KBM-7 (cell line): ENCODE measurements at regions not wholly inside any gene's neighbourhood (a gene's known extent, or its start where the extent isn't known, plus 50 kb on each side); places are given as distances from the start of the nearest gene placed in this dataset.

Experiments
- DNase-seq: peaks from one replicate; pipeline ENCODE4 v3.0.0-alpha.2; 2015
- in situ Hi-C: fragments of 300-500 bp; cut with MboI; formaldehyde crosslinking; loops from 2 replicates; pipeline ENCODE4 v1.14.3; 2020; ENCODE audit warnings: low sequenced_read_pairs, low pct_unique_long_range_greater_than_20kb, mixed read lengths

DNA sequence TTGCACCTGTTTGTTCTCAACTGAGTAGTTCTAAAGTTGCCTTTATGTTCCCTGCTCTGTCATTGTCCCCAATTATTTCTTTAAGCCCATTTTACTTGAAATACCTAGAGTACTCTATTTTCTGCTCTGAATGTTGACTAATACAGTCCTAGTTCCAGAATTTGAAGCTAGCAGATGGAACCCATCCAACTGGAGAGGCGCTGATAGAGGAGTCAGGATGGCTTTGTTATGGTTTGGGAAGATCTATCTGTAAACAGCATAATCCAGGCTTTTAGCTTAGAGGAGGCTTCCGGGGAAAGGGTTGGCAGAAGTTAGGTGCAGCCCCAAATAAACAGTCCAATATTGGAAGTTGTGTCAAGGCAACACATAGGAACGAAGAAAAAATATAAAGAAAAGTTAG is 927.7 kb downstream of the TFAP2A start:
- DNase-seq = no peak

DNA sequence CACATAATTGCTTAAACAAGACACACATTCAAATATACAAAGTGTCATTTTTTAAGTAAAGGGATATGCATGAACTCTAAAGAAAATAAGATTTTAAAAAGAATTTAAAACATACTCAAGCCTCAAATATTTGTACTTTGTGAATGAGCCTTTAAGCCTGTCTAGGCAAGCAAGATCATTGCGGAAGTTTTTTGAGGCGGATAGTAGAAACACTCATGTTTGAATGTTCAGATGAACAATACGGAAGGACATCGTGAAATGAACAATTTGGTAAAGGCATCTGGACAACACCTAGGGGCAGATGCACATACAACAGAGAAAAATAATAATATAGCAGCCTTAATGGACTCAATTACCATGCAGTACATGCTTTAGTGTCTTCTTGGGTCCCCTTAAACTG is 928.9 kb downstream of the TFAP2A start:
- no peak for DNase-seq
- in situ Hi-C loops = no loop called here

More for the DNA sequence above, 927.7 kb downstream of the TFAP2A start:
- in situ Hi-C loops = no loop called here

DNA sequence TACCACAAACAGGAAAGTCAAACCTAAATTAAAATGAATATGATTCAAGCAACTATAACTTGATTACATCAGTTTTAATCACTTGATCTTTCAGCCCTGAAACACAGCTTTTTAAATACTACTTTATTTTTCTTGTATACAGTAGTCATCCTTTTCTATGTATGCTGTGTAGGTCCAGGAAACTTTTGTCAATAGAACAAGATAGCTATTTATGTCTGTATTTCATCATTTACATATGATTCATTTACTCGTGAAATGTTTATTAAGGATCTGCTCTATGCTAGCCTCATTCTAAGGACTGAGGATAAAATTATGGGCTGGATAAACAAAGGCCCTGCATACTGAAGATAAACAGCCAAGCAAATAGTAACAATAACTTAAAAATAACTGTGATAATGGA is 930.2 kb downstream of the TFAP2A start:
- no peak for DNase-seq
- in situ Hi-C loops = no loop called here

DNA sequence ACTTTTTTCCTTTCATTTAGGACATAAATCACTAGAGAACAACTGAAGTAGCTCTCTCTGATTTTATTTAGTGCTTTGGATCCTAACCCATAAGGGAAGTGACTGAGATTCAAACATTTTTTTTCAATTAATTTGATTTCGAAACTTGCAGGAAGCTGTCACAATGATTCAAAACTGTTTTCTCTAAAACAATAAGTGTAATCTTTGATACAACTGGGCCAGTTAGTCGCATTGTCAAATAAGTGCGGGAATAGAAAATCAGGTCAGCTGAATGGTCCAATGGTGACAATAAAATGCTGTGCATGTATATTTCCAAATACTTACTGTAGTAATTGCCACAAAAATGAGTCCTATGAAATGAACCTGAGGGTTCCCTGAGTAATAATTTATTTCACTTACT is 930.8 kb downstream of the TFAP2A start:
- in situ Hi-C loops = no loop called here
- DNase-seq = no peak

DNA sequence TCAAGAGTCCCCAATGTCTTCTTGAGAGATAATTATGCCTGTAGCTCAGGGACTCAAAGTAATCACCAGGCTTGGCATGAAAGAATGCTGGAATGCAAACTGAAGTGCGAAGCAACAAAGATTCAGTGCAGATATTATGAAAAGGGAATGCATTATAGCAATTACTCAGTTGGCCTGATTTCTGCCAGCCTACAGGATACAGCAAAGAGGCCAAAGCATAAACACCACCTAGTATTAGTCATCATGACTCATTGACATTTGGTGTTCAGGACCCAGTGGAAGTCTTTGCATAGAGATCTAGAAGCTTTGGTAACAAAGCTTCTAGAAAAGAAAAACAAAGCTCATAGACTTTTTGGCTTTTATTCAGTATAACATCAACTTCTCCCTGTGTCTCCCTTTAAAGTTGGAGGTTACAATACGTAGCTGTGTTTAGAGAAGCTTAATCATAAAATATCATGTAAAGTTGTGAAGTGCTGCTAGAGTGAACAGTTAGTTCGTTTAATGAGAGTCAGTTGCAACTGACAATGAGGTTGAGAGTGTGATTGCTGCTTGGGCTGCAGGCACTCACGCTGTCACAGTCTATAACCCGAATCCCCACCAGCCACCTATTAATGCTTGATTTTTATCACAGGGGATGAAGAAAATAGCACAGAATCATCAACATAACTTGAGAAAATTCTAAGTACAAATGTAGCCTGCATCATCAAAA is 932.7 kb downstream of the TFAP2A start:
- in situ Hi-C loops = no loop called here
- no peak for DNase-seq

DNA sequence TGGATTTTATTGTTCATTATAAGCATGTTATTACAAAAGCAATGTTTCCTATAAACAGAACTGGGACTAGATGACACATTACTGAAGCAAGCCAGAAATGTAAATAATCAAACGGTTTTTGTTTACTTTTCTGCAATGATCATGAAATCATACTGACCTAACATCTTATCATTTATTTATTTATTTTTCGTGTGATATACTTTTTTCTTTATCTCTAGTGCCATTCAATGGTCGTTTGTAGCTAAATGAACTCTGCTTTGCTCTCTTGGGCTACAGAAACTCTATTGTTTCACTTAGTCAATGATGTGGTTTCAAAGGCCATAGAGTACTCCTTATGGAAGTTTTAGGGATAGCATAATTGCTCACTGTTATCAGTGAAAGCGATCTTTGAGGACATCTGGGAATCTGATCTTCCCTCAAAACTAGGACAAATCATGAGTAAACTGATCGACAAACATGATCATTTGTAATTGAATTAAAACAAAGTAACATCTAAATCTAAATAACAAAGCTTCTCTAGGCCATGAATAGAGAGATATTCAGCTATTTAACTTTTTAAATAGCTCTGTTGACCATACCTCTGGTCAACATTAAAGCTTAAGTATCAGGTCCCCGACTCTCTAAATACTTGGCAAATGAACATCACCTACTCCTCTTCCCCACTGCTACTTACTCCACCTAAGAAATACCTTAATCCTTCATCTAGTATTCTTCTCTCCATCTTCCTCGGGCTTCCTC is 933.4 kb downstream of the TFAP2A start:
- in situ Hi-C loops = no loop called here

DNA sequence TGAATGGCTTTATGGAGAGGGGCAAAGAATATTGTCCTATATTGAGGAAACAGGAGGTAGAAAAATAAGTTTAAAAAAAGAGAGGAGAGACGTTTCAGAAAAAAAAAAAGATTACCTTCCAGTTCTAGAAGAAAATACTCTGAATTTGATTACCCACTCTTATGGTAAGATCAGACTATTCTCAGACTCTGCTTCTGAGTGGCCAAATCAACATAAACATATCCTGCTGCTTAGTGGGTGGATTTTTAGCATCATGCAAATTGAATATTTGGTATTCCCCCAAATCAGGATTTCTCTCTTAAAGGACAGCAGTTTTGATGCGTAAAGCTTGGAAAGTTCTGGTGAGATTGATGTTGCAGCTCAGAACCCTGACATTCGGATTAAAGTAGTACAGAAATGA is 946.6 kb downstream of the TFAP2A start:
- DNase-seq = no peak

More for the DNA sequence above, 933.4 kb downstream of the TFAP2A start:
- no peak for DNase-seq

DNA sequence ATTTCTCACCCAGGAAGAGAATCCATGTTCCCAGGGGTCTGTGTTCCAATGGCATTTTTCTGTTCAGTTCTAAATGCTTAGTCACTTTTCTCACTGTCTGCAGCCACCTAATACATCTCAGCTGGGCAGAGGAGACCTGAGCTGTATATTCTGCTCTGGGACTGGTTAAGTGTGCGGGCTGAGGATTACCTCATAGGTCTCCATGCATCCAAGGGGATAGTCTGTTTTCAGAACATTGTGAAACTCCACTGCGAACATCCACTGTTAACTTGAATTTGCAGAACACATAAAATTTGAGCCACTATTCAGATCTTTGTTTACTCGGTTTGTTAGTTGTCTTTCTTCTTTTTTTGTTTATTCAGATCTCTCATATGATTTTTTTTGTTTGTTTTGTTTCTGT is 947.1 kb downstream of the TFAP2A start:
- in situ Hi-C loops = no loop called here
- DNase-seq = no peak

More for the DNA sequence above, 946.6 kb downstream of the TFAP2A start:
- in situ Hi-C loops = no loop called here

DNA sequence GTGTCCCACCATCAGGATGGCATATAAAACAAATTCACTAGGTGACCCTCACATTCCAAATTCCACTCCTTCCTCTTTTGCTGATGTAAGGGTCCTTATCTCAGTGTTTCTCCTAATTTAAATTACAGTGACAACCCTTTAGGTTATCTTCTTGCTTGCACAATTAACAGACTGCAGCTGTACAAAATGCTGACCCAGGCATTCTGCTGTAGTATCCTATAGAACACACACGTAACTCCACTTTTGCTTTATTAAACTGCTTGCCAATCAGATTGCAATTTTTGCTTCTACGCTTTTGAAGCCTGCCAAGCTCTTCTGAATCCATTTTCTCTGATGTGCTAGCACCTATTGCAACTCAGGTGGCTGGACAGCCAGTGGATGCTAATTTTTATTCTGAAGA is 950.3 kb downstream of the TFAP2A start:
- no peak for DNase-seq

DNA sequence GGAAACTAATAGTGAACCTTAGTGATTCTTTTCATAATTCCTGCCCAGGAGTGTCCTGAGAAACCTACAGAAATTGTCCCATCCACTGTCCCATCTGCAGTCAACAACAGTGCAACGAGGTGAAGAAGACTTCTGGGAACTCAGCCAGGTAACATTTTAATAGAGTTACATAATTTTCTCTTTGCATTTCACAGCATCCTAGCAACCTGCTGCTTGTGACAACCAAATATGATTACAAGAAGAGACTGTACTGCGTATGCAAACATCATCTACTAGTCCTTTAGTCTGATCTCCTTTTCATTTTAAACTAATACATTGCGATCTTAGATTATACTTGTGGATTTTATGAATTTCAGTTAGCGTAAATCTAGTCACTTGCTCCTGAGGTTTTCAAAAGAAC is 951.6 kb downstream of the TFAP2A start:
- no peak for DNase-seq
- in situ Hi-C loops = no loop called here

More for the DNA sequence above, 950.3 kb downstream of the TFAP2A start:
- in situ Hi-C loops = no loop called here

DNA sequence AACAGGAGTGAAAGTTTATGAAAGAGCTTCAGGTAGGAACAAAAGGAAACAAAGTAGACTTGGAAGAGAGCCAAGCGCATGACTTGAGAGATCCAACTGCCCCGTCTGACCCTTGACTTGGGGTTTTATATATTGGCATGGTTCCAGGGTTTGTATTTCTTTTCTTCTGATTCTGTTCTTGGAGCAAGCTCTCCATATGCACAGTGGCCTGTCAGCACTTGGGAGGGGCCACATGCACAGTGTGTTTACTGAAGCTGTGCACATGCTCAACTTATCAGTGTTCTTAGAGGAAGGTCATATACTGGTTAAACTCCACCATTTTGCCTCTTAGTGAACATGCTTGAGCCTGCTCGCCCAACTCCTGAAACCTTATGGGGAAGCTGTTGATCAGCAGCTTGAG is 953.7 kb downstream of the TFAP2A start:
- in situ Hi-C loops = no loop called here
- no peak for DNase-seq

DNA sequence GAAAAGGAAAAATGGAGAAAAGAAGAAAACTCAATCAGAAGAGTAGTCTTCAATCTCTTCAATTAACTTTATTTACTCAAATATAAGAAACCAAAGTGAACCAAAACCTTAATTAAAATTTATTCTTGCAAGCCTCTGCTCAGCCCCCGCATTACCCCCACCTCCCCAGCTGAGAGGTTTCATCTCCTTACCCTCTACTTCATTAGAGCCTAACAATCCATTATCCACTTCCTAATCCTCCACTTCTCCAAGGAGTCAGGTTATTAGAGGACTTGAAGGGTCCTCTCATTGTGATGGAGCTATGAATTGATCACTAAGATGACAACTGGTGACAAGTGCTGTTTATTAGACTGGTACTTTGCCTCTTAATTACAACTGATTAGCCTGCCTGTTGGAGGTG is 956.5 kb downstream of the TFAP2A start:
- in situ Hi-C loops = no loop called here
- DNase-seq = no peak

DNA sequence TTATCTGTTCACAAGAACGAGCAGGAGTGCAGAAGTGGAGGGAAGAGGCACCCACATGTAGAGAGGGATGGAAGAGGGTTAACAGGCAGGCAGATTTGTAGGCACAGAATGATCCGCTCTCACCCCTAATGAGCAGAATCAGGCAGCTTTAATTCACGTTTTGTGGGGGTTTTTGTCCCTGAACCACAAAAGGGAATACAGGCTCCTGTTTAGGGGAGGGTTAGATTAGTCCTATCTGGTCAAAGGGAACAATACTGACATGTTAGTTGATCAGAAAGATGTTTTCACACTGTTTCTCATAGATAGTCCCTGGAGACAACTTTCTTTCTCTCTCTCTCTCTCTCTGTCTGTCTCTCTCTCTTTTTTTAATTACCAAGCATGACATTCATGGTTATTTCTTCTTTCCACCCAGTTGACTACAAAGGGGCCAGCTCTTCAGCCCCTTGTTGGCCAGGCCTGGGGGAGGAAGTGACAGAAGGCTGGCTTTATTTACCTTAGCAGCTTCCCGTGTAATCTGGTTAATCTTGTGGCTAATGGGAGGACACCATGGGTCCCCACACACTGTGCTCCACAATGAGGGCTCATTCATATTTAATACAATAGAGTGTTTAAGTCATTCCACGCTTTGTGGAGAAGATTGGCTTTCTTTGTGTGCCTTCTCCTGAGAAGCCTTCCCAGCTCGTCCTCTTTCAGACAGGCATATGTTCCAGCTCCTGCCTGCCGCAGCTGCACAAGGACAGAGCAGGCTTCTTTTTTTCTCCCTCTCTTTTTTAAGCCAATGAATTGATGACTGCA is 958.8 kb downstream of the TFAP2A start:
- DNase-seq = no peak
- in situ Hi-C loops = no loop called here

DNA sequence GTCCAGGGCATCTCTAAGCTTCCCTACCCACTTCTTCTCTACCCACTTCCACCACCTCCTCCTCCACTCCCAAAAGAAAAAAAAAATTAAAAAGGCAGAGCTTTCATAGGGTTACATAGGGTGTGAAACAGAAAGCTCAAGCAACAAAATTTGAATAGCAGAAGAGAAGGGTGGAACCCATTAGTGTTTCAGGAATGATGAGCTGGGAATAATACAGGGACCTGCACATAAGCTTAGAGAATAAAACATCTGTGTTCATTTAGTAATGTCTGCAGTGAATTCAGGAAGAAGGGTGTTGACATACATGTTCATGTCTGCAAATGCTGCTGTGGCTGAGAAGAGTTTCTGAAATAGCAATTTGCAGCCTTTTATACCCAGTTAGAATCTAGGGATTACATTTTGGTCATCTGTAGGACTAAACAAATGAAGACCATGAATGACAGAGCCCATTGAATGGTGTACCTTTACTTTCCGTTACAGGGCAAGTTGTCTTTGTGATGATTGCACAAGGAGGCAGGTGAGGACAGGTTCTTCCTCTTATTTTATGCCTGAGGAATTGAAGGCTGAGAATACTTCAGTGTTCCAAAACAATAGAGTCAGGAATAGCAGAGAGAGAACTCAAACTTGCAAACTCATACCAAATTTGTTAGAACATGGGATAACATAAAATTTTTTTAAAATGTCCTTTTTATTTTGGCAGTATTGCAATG is 975.1 kb downstream of the TFAP2A start:
- in situ Hi-C loops = no loop called here
- no peak for DNase-seq

DNA sequence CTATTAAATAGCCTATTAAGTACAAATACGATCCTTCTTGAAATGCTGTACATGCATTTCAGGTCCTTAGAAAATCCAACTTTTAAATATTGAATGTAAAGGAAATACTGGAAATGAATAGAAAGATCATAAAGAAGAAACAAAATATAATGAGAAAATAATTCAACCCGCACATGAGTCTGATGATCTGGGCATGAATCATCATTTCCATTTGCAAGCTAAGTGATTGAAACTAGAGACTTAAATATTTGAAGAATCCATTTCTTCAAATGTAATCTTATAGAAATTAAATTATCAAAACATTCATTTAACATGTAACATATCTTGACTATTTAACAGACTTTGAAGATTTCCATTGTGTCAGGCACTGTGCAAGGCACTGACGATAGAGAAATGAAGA is 977.0 kb downstream of the TFAP2A start:
- no peak for DNase-seq
- in situ Hi-C loops = no loop called here

DNA sequence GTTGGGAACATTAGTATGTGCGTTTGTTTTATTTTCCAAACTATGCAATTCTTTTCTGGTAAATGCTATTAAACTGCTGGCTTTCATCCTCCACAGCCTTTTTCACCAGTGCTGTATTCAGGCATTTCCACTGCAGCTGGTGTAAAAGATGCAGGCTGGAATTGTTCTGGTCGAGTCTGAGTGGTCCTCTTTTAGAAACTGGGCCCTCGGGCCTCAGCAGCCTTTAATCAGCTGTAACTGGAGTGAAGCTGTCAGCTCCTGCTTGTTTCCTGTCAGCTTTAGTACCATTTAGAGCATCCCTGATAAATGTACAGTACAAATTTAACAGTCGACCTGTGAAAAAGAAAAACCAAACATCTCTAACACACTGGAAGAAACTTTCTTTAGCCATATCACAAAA is 979.6 kb downstream of the TFAP2A start:
- in situ Hi-C loops = no loop called here
- no peak for DNase-seq

DNA sequence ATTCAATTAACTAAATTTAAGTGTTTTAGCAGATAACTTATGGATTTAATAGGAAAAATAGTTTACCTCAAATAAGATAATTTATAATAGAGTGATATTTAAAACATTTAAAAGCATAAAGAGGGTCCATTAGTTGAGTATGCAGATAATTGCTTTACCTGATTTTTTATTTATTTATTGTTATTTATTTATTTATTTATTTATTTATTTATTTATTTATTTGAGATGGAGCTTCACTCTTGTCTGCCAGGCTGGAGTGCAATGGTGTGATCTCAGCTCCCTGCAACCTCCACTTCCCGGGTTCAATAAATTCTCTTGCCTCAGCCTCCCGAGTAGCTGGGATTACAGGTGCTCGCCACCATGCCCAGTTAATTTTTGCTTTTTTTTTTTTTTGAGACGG is 982.9 kb downstream of the TFAP2A start:
- no peak for DNase-seq
- in situ Hi-C loops = no loop called here

DNA sequence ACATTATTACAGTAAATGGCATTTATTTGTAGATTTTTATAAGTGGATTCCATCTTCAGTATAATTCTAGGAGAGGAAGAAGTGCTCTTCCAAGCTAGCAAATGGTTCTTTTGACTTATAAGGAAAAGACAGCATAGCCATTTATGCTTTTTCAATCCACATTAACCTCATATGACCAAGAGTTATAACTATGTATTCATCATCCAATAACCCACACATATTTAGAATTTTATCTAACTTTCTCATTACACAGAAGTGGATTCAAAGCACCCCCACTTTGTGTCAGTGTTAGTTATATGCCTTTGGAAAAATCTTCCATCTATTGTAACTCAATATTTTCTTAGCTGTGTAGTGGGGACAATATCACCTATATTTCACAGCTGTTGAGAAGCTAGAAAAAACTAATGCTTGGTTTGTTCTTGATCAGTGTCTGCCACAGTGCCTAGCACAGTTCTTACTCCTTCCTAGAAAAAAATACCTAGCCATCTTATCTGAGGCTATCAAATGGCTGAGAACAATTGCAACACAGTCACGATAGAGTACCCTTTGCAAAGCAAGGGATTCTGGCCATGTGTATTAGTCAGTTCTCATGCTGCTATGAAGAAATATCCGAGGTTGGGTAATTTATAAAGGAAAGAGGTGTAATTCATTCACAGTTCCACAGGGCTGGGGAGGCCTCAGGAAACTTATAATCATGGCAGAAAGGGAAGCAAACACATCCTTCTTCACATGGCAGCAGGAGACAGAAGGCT is 986.3 kb downstream of the TFAP2A start:
- no peak for DNase-seq
- in situ Hi-C loops = no loop called here

DNA sequence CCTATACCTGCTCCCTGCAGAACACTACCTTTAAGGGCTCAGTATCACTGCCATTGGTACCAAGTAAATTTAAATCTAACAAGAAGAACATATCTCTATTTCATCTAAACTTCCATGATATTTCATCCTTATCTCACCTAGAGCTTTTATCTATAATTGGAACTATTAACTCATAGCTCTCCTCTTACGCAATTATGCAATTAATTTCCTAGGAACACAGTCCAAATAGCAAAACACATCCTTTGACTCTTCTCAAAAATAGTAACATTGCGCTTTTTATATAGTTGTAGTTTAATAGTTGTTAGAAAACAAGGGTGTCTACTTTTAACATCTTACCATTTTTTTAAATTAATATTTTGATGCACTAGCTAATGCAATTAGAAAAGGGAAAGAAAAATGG is 986.8 kb upstream of the SLC35B3 start:
- DNase-seq = no peak
- in situ Hi-C loops = no loop called here
